IPS-NIHi7 (cell line): ENCODE measurements at regions not wholly inside any gene's neighbourhood (a gene's known extent, or its start where the extent isn't known, plus 50 kb on each side); places are given as distances from the start of the nearest gene placed in this dataset.
A peak's percentile ranks its signal among the peaks of the same experiment; 100 is the strongest.
"Not testable (repeated sequence)": the region's sequence is repeated elsewhere in the genome, so short reads cannot be mapped to it uniquely, and the experiment has no call there.

Experiments used
- DNase-seq: peaks from one replicate; pipeline ENCODE4 v3.0.0; 2012; ENCODE audit warnings: mixed read lengths; ENCODE audit errors: extremely low spot score

GRCh38 chr11:100409267-100409666 lies 277.8 kb upstream of the ARHGAP42 start:
- DNase-seq: not testable (repeated sequence)

- no peak for DNase-seq
Observed at GRCh38 chr11:100419518-100419917, 267.6 kb upstream of the ARHGAP42 start.

- DNase-seq: no peak
Observed at GRCh38 chr11:100434821-100435641, 252.1 kb upstream of the ARHGAP42 start.

GRCh38 chr11:100438376-100438775 lies 248.7 kb upstream of the ARHGAP42 start:
- no peak for DNase-seq

GRCh38 chr11:100441086-100441485 lies 246.0 kb upstream of the ARHGAP42 start:
- DNase-seq: no peak

- DNase-seq: no peak
Observed at GRCh38 chr11:100442017-100442416, 245.1 kb upstream of the ARHGAP42 start.

GRCh38 chr11:100445231-100445735 lies 241.8 kb upstream of the ARHGAP42 start:
- peak; percentile 20 for DNase-seq

GRCh38 chr11:100451801-100452460 lies 235.2 kb upstream of the ARHGAP42 start:
- DNase-seq: not testable (repeated sequence)

- DNase-seq: no peak
Observed at GRCh38 chr11:100459811-100460210, 227.3 kb upstream of the ARHGAP42 start.

GRCh38 chr11:100460426-100460825 lies 226.7 kb upstream of the ARHGAP42 start:
- DNase-seq: no peak

GRCh38 chr11:100467821-100468508 lies 219.1 kb upstream of the ARHGAP42 start:
- no peak for DNase-seq

GRCh38 chr11:100469835-100470234 lies 217.3 kb upstream of the ARHGAP42 start:
- DNase-seq: no peak

GRCh38 chr11:100472727-100473389 lies 214.2 kb upstream of the ARHGAP42 start:
- no peak for DNase-seq

GRCh38 chr11:100473390-100473740 lies 213.7 kb upstream of the ARHGAP42 start:
- no peak for DNase-seq

GRCh38 chr11:100484948-100485347 lies 202.1 kb upstream of the ARHGAP42 start:
- no peak for DNase-seq

- no peak for DNase-seq
Observed at GRCh38 chr11:100498780-100499179, 188.3 kb upstream of the ARHGAP42 start.

- DNase-seq: no peak
Observed at GRCh38 chr11:100501450-100501849, 185.6 kb upstream of the ARHGAP42 start.

- no peak for DNase-seq
Observed at GRCh38 chr11:100512475-100512874, 174.6 kb upstream of the ARHGAP42 start.

GRCh38 chr11:100515087-100515486 lies 172.0 kb upstream of the ARHGAP42 start:
- DNase-seq: peak; percentile 51

GRCh38 chr11:100525197-100525596 lies 161.9 kb upstream of the ARHGAP42 start:
- DNase-seq: no peak

GRCh38 chr11:100525635-100526034 lies 161.5 kb upstream of the ARHGAP42 start:
- peak; percentile 41 for DNase-seq

- no peak for DNase-seq
Observed at GRCh38 chr11:100528872-100529416, 158.1 kb upstream of the ARHGAP42 start.
